ENCODE measurements at regions not wholly inside any gene's neighbourhood (a gene's known extent, or its start where the extent isn't known, plus 50 kb on each side); places are given as distances from the start of the nearest gene placed in this dataset.

GRCh38 chr3:10614168-10614567, 108.8 kb upstream of the ATP2B2 start:
- no peak for TF ChIP-seq CTCF (IDR thresholded peaks at IDR 0.05 in 4 of 5, conservative IDR thresholded peaks at IDR 0.05 in 1 of 5)
- no peak for TF ChIP-seq POLR2A (IDR thresholded peaks at IDR 0.05)
